DOHH2 (cell line): ENCODE measurements at regions not wholly inside any gene's neighbourhood (a gene's known extent, or its start where the extent isn't known, plus 50 kb on each side); places are given as distances from the start of the nearest gene placed in this dataset.

Experiments
- EZH2phosphoT487 ChIP-seq: fragments of 200-600 bp; sonication (generic); IDR thresholded peaks from 2 replicates; pipeline ENCODE4 v1.6.1; 2017; ENCODE audit warnings: borderline replicate concordance, mild to moderate bottlenecking, antibody characterized with exemption, low read length, moderate library complexity, mixed read lengths
- TF ChIP-seq, protein P1 (sequence below): fragments of 200-600 bp; sonication (generic); IDR thresholded peaks from one replicate; pipeline ENCODE4 v1.5.1; 2014; ENCODE audit warnings: antibody characterized with exemption, mild to moderate bottlenecking, low read depth, low read length; ENCODE audit not compliant: poor library complexity, severe bottlenecking

DNA sequence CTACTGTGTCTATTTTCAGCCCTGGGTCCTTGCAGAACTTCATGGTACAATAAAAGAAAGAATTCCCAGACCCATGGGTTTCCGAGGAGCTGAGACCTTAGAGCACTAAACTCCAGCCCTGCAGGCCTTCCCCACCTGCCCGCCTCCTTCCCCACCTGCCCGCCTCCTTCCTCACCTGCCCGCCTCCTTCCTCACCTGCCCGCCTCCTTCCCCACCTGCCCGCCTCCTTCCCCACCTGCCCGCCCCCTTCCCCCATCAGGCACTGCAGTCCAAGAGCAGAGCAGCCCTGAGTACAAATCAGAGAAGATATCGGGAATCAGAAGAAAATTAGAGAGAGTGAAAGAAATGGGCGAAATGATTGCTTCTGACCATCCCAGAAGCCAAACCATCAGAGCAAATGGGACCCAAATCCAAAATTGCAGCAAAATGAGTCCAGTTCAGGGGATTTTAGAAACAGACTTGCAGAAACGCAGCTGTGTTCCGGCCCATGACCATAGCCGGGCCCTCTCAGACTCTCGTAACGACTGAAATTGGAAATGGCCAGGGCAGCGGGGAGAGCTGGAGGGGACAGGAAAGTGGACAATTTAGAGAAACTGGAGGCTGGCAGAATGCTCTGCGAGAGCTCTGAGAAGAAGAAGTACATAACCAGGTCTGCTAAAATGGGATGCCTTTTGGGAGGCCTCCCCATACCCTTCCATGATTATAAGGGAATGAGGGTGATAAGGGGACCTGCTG lies 568.4 kb downstream of the TCERG1L start:
- TF ChIP-seq, protein P1, sequence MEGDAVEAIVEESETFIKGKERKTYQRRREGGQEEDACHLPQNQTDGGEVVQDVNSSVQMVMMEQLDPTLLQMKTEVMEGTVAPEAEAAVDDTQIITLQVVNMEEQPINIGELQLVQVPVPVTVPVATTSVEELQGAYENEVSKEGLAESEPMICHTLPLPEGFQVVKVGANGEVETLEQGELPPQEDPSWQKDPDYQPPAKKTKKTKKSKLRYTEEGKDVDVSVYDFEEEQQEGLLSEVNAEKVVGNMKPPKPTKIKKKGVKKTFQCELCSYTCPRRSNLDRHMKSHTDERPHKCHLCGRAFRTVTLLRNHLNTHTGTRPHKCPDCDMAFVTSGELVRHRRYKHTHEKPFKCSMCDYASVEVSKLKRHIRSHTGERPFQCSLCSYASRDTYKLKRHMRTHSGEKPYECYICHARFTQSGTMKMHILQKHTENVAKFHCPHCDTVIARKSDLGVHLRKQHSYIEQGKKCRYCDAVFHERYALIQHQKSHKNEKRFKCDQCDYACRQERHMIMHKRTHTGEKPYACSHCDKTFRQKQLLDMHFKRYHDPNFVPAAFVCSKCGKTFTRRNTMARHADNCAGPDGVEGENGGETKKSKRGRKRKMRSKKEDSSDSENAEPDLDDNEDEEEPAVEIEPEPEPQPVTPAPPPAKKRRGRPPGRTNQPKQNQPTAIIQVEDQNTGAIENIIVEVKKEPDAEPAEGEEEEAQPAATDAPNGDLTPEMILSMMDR, result no peak
- no peak for TF ChIP-seq EZH2phosphoT487
